Adrenal gland (tissue), 9 donors: ENCODE measurements at regions not wholly inside any gene's neighbourhood (a gene's known extent, or its start where the extent isn't known, plus 50 kb on each side); places are given as distances from the start of the nearest gene placed in this dataset.
"Not testable (repeated sequence)": the region's sequence is repeated elsewhere in the genome, so short reads cannot be mapped to it uniquely, and the experiment has no call there.

Experiments used
- DNase-seq, 7 donors: peaks; one replicate each; pipeline ENCODE4 v3.0.0-alpha.2; 2019 to 2020
- H3K27ac ChIP-seq, 5 donors: fragments of 200-600 bp; sonication (generic) in 4 of 5; 1 replicate in 3 of 5; 2 replicates in 2 of 5; pipeline versions ENCODE4 v1.5.1 to v1.8.0; 2016 to 2020; ENCODE audit warnings: mild to moderate bottlenecking in 1 of 5
- H3K27me3 ChIP-seq: fragments of 200-600 bp; 2 replicates; pipeline ENCODE4 v1.8.0; 2021
- H3K36me3 ChIP-seq, 2 donors: fragments of 200-600 bp; replicated peaks in 1 of 2; 1 replicate in 1 of 2; 2 replicates in 1 of 2; pipeline versions ENCODE4 v1.5.1 to v1.8.0; 2018 to 2022
- H3K4me1 ChIP-seq, 2 donors: fragments of 200-600 bp; replicated peaks in 1 of 2; 1 replicate in 1 of 2; 2 replicates in 1 of 2; pipeline versions ENCODE4 v1.5.1 to v1.8.0; 2018 to 2021
- H3K4me3 ChIP-seq, 4 donors: fragments of 200-600 bp; sonication (generic) in 3 of 4; one replicate each; pipeline ENCODE4 v1.5.1; 2016 to 2018
- H3K9me3 ChIP-seq, 3 donors: fragments of 200-600 bp; sonication (generic) in 1 of 3; replicated peaks in 1 of 3; 1 replicate in 2 of 3; 2 replicates in 1 of 3; pipeline versions ENCODE4 v1.5.1 to v1.8.0; 2016 to 2021
- POLR2A ChIP-seq, 2 donors: fragments of 450-650 bp; IDR thresholded peaks; one replicate each; pipeline ENCODE4 v1.6.1; 2017; ENCODE audit warnings: antibody characterized with exemption in 2 of 2, mild to moderate bottlenecking in 2 of 2, moderate library complexity in 1 of 2
- WGBS, 4 donors: extraction: QIAGEN DNeasy Blood & Tissue Kit in 2 of 4; methylation state at CpG; one replicate each; pipeline versions ENCODE4 v1.1.5 to v1.1.7; 2013 to 2017; 5-methylcytosine and 5-hydroxymethylcytosine counted together
- intact Hi-C, 2 donors: fragments of 100-400 bp; cut with DNase I; formaldehyde crosslinking; loops; one replicate each; pipeline versions ENCODE4 v1.14.1 to v1.15.0; 2022 to 2023
- TF ChIP-seq, protein P1 (sequence below), 6 experiments: fragments of 450-650 bp in 4 of 6; fragments of 200-600 bp in 2 of 6; sonication (generic) in 1 of 6; IDR thresholded peaks; 1 replicate in 5 of 6; 2 replicates in 1 of 6; pipeline versions ENCODE4 v1.5.1 to v1.8.0; 2016 to 2021; ENCODE audit warnings: antibody characterized with exemption in 6 of 6, mild to moderate bottlenecking in 2 of 6, moderate library complexity in 1 of 6
- donor health status: healthy with polysubstance abuse.
- donor health status: Bipolar disorder and iron deficiency.
- donor health status: DM: yes; HTN: yes; CAD: no.
- donor health status: DM: no; HTN: no; CAD: no.
- donor health status: DM: no; HTN: no; CAD: no.

DNA sequence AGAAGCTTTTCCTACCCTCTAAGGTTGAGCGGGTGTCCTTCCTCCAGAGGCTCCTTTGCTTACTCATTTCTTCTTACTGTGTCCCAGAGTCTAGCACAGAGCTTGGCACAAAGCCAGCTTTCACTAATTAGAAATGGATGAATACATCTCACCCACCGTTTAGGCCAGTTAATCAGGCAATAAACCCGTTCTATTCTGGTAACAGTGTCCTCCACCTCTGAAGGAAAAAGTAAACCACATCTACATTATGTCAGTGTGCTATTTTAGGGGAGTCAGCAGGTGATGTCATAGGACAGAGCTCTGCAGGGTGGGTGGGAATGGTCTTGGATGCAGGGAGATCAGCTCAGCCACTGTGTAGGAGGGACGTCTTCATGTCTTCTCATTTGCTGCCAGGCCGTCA, 109.2 kb downstream of the OSTF1 start:
- WGBS, 4 donors = 33 to 47% (median 42%) methylated on average over 5 of the region's 5 CpGs
- intact Hi-C loops = no loop called here
- no peak overlapping the region for H3K27ac ChIP-seq

GRCh38 chr9:75198436-75198835, 110.1 kb downstream of the OSTF1 start:
- Histone ChIP-seq H3K27me3 (no peaks in the 10 kb centered on the region), H3K4me3 (no peak overlapping the region), H3K36me3 (no peaks in the 10 kb centered on the region), H3K4me1 (no peaks in the 10 kb centered on the region), H3K27ac (no peak overlapping the region), H3K9me3 (no peaks in the 10 kb centered on the region)
- intact Hi-C loops = no loop called here
- no peak for DNase-seq
- WGBS, 4 donors = 84 to 91% (median 86%) methylated on average over 5 to 7 of the region's 7 CpGs
- TF ChIP-seq, protein P1, sequence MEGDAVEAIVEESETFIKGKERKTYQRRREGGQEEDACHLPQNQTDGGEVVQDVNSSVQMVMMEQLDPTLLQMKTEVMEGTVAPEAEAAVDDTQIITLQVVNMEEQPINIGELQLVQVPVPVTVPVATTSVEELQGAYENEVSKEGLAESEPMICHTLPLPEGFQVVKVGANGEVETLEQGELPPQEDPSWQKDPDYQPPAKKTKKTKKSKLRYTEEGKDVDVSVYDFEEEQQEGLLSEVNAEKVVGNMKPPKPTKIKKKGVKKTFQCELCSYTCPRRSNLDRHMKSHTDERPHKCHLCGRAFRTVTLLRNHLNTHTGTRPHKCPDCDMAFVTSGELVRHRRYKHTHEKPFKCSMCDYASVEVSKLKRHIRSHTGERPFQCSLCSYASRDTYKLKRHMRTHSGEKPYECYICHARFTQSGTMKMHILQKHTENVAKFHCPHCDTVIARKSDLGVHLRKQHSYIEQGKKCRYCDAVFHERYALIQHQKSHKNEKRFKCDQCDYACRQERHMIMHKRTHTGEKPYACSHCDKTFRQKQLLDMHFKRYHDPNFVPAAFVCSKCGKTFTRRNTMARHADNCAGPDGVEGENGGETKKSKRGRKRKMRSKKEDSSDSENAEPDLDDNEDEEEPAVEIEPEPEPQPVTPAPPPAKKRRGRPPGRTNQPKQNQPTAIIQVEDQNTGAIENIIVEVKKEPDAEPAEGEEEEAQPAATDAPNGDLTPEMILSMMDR (IDR thresholded peaks at IDR 0.05) = no peak
- no peak for TF ChIP-seq POLR2A (IDR thresholded peaks at IDR 0.05)

More for the DNA sequence above, 109.2 kb downstream of the OSTF1 start:
- no peaks in the 10 kb centered on the region for H3K9me3 ChIP-seq
- no peak overlapping the region for H3K4me3 ChIP-seq
- DNase-seq = peak in 1 of 7 donors; percentile 8
- H3K4me1 ChIP-seq = no peaks in the 10 kb centered on the region
- H3K27me3 ChIP-seq = no peaks in the 10 kb centered on the region
- no peak for TF ChIP-seq POLR2A (IDR thresholded peaks at IDR 0.05)
- TF ChIP-seq, protein P1 (IDR thresholded peaks at IDR 0.05) = no peak
- H3K36me3 ChIP-seq = no peaks in the 10 kb centered on the region

DNA sequence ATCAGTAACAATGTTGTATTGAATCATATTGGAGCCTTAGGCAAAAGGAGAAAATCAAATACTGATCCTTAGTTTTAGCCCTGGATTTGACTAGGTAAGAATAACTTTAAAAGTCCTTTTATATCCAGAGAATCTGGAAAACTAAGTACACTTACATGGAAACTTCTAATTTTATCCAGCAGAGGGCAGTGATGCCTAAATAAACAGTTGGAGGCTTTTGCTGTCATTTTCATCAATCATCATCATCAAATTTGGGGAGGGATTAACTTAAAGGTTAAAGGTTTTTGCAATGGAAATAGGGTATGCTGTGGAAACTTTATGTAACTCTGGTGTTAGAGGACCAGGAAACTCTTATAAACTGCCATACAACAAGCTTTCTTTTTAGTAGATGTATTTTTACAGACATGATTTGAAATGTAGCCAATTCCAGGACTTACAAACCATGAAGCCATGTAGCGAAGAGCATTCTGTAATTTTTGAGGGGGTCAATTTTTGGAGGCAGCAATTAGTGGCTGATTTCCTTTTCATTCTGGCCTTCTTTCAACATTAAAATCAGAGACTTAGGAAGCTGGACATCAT, 112.7 kb downstream of the OSTF1 start:
- intact Hi-C loops = no loop called here
- no peak for DNase-seq
- no peaks in the 10 kb centered on the region for H3K27me3 ChIP-seq
- no peak overlapping the region for H3K27ac ChIP-seq
- no peaks in the 10 kb centered on the region for H3K4me1 ChIP-seq
- H3K9me3 ChIP-seq = no peaks in the 10 kb centered on the region
- TF ChIP-seq, protein P1 (IDR thresholded peaks at IDR 0.05) = peak; percentile 46 to 71 (median 56)
- TF ChIP-seq POLR2A (IDR thresholded peaks at IDR 0.05) = no peak
- H3K36me3 ChIP-seq = no peaks in the 10 kb centered on the region
- 50 to 71% (median 58%) methylated on average over 1 of the region's 1 CpG for WGBS, 4 donors
- H3K4me3 ChIP-seq = no peak overlapping the region

DNA sequence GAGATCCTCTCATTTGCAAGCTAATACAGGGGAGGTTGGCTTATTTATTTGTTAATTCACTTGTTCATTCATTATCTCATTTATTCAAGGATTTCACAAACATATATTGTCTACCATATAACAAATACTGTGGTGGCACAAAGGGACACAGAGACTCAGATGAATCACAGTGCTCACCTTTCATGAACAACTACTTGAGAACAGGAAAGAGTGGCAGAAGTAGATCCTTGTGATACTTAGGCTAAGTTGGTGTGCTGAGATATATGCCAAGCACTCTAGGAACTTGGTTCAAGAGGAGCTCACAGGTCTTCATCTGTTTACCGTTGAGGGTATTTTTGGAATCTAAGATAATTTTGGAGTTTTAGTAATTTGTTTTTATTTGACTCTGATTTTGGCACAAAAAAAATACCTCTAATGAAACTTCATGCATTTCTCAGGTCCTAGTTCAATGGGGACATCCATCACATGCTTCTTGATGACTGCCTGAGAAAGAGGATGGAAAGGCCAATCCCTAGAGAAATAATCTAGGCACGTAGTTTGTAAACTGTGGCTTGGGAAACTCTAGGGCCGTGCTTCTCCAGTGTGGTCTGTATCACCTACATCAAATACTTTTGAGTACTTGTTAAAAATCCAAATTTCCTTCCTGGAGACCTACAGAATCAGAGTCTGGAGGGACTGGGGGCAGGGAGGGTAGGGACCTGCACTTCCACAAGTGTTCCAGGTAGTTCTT, 113.3 kb downstream of the OSTF1 start:
- Histone ChIP-seq H3K36me3 (no peaks in the 10 kb centered on the region), H3K4me3 (no peak overlapping the region), H3K9me3 (no peaks in the 10 kb centered on the region), H3K27ac (no peak overlapping the region), H3K4me1 (no peaks in the 10 kb centered on the region), H3K27me3 (no peaks in the 10 kb centered on the region)
- intact Hi-C loops = no loop called here
- TF ChIP-seq, protein P1 (IDR thresholded peaks at IDR 0.05) = no peak
- TF ChIP-seq POLR2A (IDR thresholded peaks at IDR 0.05) = no peak
- 76 to 86% (median 83%) methylated on average over 3 of the region's 3 CpGs for WGBS, 4 donors
- no peak for DNase-seq

GRCh38 chr9:75207997-75208396, 119.7 kb downstream of the OSTF1 start:
- H3K27me3 ChIP-seq, H3K27ac ChIP-seq, H3K4me3 ChIP-seq, H3K9me3 ChIP-seq, DNase-seq, H3K4me1 ChIP-seq, H3K36me3 ChIP-seq, intact Hi-C loops: not testable (repeated sequence)
- 85 to 97% (median 88%) methylated on average over 7 to 12 of the region's 12 CpGs for WGBS, 4 donors
